Glutamatergic neuron (in vitro differentiated cells): ENCODE measurements at regions not wholly inside any gene's neighbourhood (a gene's known extent, or its start where the extent isn't known, plus 50 kb on each side); places are given as distances from the start of the nearest gene placed in this dataset.

ENCODE experiments used
- DNase-seq: peaks from one replicate; pipeline ENCODE4 v3.0.0; 2022
- H3K27ac Mint-ChIP-seq: one replicate; pipeline ENCODE4 v1.8.0; 2020; ENCODE audit warnings: mild to moderate bottlenecking, mixed read lengths, inconsistent platforms; ENCODE audit not compliant: unreplicated experiment
- H3K27me3 Mint-ChIP-seq: one replicate; pipeline ENCODE4 v1.8.0; 2020; ENCODE audit warnings: mild to moderate bottlenecking, moderate library complexity, mixed read lengths, inconsistent platforms; ENCODE audit not compliant: unreplicated experiment
- H3K36me3 Mint-ChIP-seq: one replicate; pipeline ENCODE4 v1.8.0; 2020; ENCODE audit warnings: mild to moderate bottlenecking, mixed read lengths, inconsistent platforms; ENCODE audit not compliant: unreplicated experiment
- H3K4me1 Mint-ChIP-seq: one replicate; pipeline ENCODE4 v1.8.0; 2020; ENCODE audit warnings: mild to moderate bottlenecking, low read depth, mixed read lengths, inconsistent platforms; ENCODE audit not compliant: unreplicated experiment
- H3K4me3 Mint-ChIP-seq: one replicate; pipeline ENCODE4 v1.8.0; 2020; ENCODE audit warnings: mild to moderate bottlenecking, mixed read lengths, inconsistent platforms; ENCODE audit not compliant: unreplicated experiment
- H3K9me3 Mint-ChIP-seq: one replicate; pipeline ENCODE4 v1.8.0; 2020; ENCODE audit warnings: mild to moderate bottlenecking, moderate library complexity, mixed read lengths, inconsistent platforms; ENCODE audit not compliant: unreplicated experiment
- CTCF ChIP-seq: fragments of 200-600 bp; sonication (generic); IDR thresholded peaks from one replicate; pipeline ENCODE4 v1.5.0; 2021; ENCODE audit not compliant: partially characterized antibody, unreplicated experiment

GRCh38 chr7:91690541-91691070, 189.9 kb downstream of the MTERF1 start:
- TF ChIP-seq CTCF: no peak
- H3K4me1 Mint-ChIP-seq: no peaks in the 10 kb centered on the region
- H3K27me3 Mint-ChIP-seq: no peaks in the 10 kb centered on the region
- H3K4me3 Mint-ChIP-seq: no peak overlapping the region
- no peak overlapping the region for H3K27ac Mint-ChIP-seq
- no peak for DNase-seq
- H3K9me3 Mint-ChIP-seq: no peaks in the 10 kb centered on the region
- peaks cover 4% of the 10 kb centered on the region for H3K36me3 Mint-ChIP-seq

GRCh38 chr7:91691865-91692264, 188.6 kb downstream of the MTERF1 start:
- H3K27ac Mint-ChIP-seq: no peak overlapping the region
- no peaks in the 10 kb centered on the region for H3K9me3 Mint-ChIP-seq
- DNase-seq: no peak
- H3K4me3 Mint-ChIP-seq: no peak overlapping the region
- no peaks in the 10 kb centered on the region for H3K4me1 Mint-ChIP-seq
- peaks cover 4% of the 10 kb centered on the region for H3K36me3 Mint-ChIP-seq
- no peak for TF ChIP-seq CTCF
- H3K27me3 Mint-ChIP-seq: no peaks in the 10 kb centered on the region

GRCh38 chr7:91692800-91693199, 187.7 kb downstream of the MTERF1 start:
- TF ChIP-seq CTCF: no peak
- no peak for DNase-seq
- H3K4me3 Mint-ChIP-seq: no peak overlapping the region
- no peaks in the 10 kb centered on the region for H3K4me1 Mint-ChIP-seq
- H3K36me3 Mint-ChIP-seq: peaks cover 3% of the 10 kb centered on the region
- H3K9me3 Mint-ChIP-seq: no peaks in the 10 kb centered on the region
- no peaks in the 10 kb centered on the region for H3K27me3 Mint-ChIP-seq
- H3K27ac Mint-ChIP-seq: no peak overlapping the region

GRCh38 chr7:91694351-91694841, 186.1 kb downstream of the MTERF1 start:
- no peak for DNase-seq
- H3K27me3 Mint-ChIP-seq: no peaks in the 10 kb centered on the region
- no peaks in the 10 kb centered on the region for H3K36me3 Mint-ChIP-seq
- H3K4me3 Mint-ChIP-seq: no peak overlapping the region
- TF ChIP-seq CTCF: no peak
- no peak overlapping the region for H3K27ac Mint-ChIP-seq
- H3K4me1 Mint-ChIP-seq: no peaks in the 10 kb centered on the region
- no peaks in the 10 kb centered on the region for H3K9me3 Mint-ChIP-seq

- no peaks in the 10 kb centered on the region for H3K27me3 Mint-ChIP-seq
- H3K27ac Mint-ChIP-seq: no peak overlapping the region
- peaks cover 4% of the 10 kb centered on the region for H3K9me3 Mint-ChIP-seq
- no peak overlapping the region for H3K4me3 Mint-ChIP-seq
- H3K36me3 Mint-ChIP-seq: peaks cover 15% of the 10 kb centered on the region
- H3K4me1 Mint-ChIP-seq: no peaks in the 10 kb centered on the region
- DNase-seq: no peak
- TF ChIP-seq CTCF: no peak
Measured at GRCh38 chr7:91710881-91711280, 169.6 kb downstream of the MTERF1 start.
